ENCODE measurements at regions not wholly inside any gene's neighbourhood (a gene's known extent, or its start where the extent isn't known, plus 50 kb on each side); places are given as distances from the start of the nearest gene placed in this dataset.
"Not testable (repeated sequence)": the region's sequence is repeated elsewhere in the genome, so short reads cannot be mapped to it uniquely, and the experiment has no call there.

DNA sequence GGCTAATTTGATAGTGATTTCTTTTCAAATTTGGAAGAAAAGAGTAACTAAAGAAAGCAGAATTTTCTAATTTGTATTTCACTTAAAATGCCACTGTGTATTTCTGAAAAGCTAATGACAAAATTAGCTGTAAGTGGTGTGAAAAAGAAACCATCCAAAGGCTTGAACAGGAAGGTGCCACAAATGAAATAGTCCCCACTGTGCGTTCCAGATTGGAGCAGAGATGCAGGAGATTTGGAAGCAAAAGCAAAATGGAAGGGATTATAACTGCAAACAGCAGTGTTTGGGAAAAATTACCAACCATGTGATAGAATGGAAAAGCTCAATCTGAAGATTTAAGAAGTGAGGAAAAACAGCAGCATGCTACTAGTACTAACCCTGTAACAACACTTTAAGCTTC is 498.7 kb downstream of the SUCLG1 start:
- no peak for DNase-seq

- no peak for DNase-seq
These were observed 499.8 kb downstream of the SUCLG1 start for GRCh38 chr2:83959266-83959665.

DNA sequence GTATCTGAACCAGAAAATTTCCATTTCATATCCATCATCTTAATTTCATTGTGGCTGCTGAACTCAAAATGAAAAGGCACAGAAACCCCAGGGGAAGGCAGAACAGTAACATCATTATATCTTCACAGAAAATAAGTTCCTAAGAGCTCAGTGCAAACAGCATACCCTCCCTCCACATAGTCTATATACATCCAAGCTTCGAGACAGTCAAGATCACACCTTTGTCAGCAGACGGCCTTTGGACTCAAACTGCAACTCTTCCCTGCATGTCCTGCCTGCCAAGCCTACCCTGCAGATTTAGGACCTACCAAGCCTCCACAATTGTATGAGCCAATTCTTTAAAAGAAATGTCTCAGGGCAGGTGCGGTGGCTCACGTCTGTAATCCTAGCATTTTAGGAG is 502.1 kb downstream of the SUCLG1 start:
- no peak for DNase-seq

GRCh38 chr2:83953697-83954096 is 505.4 kb downstream of the SUCLG1 start:
- no peak for DNase-seq

- no peak for DNase-seq
These were observed 507.6 kb downstream of the SUCLG1 start for GRCh38 chr2:83951378-83951947.

- DNase-seq: no peak
These were observed 509.7 kb downstream of the SUCLG1 start for GRCh38 chr2:83949361-83949760.

DNA sequence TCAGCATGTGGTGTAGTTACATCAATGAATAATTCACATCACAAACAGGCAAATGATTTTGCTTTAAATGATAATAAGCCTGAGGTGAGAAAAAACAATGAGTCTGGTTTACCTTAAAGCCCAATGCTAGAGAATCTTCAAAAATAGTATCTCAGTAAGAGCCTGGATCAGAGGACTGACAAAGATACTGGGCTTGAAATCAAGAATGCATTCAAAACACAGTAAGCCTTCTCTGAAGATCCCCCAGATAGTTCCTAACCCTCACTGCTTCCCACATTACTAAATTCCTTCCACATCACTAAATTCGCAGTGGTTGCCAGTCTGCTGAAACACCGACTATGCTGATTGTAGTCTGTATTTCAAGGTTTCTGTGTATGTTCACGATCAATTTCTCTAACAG is 514.9 kb downstream of the SUCLG1 start:
- DNase-seq: no peak

- DNase-seq: no peak
These were observed 515.8 kb downstream of the SUCLG1 start for GRCh38 chr2:83943265-83943664.

DNA sequence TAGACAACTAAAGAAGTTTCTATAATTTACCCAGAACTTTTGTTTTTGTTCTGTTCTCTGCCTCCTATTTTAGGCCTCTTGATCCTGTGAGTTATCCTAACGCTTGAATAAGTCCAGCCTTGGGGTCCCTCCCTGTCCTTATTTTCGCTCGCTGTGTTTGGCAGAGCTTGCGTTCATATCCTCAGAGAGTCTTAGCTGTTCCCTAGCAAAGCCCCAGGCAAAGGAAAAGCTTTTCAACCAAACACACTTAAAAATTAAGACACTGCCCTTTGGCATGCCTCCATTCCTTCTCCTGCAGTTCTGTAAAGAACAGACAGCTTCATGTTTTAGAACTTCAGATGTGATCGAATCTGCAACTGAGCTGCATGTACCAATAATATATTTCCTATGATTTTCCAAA is 517.2 kb downstream of the SUCLG1 start:
- DNase-seq: no peak

DNA sequence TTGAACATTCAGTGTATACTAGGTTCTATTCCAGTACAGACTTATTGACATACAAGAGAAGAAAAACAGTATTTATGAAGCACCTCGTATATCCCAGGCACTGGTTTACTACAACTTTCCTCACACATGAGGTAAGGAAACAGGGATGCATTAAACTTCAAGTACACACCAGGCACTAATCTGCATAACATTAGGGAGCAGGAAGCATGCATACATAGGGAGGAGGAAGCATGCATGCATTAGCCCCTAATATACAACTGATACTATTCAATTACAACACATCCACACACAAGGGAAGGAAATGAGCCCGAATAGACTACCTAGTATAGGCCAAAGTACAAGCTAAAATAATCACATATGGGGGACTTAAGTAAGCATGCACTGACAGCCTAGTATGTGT is 525.3 kb downstream of the SUCLG1 start:
- DNase-seq: no peak

- DNase-seq: no peak
These were observed 535.5 kb downstream of the SUCLG1 start for GRCh38 chr2:83923531-83923930.

DNA sequence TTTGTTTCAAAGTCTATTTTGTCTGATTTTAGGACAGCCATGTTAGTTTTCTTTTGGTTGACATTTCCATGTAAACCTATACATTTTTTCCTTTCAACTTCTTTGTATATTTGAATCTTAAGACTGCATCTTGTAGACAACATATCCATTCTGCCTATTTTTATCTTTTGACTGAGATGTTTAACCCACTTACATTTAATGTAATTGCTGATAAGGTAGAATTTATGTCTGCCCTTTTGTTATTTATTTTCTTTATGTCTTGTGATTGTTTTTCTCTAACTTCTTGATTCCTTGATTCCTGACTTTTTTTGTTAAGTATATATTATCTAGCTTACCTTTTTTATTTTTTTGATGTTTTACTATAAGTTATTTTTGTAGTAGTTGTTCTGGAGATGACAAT is 542.5 kb downstream of the SUCLG1 start:
- no peak for DNase-seq

DNA sequence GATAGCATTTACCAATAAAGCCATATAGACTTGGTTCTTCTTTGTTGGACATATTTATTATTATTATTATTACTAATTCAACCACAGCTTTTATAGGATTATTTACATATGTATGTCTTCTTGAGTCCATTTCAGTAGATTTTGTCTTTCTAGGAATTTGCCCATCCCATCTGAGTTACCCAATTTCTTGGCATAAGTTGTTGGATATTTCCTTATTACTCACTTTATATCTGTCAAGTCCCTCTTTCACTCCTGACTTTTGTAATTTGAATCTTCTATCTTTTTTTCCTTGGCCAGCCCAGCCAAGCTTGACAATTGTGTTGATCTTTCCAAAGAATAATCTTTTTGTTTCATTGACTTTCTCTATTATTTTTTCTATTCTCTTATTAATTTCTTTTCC is 543.7 kb downstream of the SUCLG1 start:
- no peak for DNase-seq

GRCh38 chr2:83908750-83909149 is 550.3 kb downstream of the SUCLG1 start:
- DNase-seq: no peak

DNA sequence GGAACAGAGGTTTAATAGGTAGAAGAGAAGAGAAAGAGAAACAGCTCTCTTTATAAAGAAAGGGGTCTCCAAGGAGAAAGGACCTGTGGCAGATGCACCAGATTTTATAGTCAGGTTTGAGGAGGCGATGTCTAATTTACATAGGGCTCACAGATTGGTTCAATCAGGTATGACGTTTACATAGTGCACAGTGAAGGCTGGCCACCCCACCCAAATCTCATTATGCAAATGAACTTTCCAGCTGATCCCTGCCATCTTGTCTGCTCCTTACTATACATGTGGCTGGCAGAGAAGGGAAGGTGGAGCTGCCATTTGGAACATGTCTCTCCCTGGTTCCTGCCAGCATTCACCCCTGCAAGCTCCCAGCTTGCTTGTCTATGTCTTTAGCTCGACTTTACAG is 557.8 kb downstream of the SUCLG1 start:
- no peak for DNase-seq

GRCh38 chr2:83900862-83901261 is 558.2 kb downstream of the SUCLG1 start:
- no peak for DNase-seq

- DNase-seq: no peak
These were observed 559.8 kb downstream of the SUCLG1 start for GRCh38 chr2:83899271-83899670.

DNA sequence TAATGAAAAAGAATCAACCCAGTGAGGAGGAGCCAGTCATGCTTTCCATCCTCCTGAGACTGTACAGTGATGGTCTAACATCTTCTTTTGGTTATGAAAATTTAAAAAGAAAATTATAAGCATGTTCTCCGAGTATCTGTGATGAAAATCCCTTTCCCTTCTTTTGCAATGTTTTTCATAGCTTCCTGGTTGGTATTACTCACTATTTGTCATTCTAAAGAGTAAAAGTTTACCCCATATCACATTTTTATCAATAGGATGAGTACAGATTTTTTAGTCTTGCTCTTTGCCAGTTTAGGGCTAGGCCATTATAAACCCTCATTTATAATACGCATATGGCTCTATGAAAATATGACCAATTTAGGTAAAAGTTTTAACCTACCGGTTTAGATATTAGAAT is 564.1 kb downstream of the SUCLG1 start:
- no peak for DNase-seq

- DNase-seq: no peak
These were observed 571.3 kb downstream of the SUCLG1 start for GRCh38 chr2:83887757-83888156.

DNA sequence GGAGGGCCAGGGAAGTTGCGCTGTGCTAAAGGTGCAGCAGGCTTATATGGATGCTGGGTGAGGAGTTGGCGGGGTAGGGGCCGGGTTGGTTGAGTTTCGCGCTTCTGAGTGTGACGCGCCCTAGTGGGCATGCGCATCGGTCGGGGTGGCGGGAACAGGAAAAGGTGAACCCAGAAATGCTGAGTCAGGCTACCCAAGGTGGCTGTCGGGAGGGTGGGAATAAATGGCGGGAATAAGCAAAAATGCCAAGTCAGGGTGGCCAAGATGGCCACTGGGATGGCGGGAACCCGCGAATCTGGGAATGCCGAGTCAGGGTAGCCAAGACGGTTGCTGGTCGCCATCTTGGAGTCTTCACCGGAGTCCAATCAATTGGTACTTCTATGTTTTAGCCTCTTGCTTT is 580.0 kb downstream of the SUCLG1 start:
- no peak for DNase-seq

DNA sequence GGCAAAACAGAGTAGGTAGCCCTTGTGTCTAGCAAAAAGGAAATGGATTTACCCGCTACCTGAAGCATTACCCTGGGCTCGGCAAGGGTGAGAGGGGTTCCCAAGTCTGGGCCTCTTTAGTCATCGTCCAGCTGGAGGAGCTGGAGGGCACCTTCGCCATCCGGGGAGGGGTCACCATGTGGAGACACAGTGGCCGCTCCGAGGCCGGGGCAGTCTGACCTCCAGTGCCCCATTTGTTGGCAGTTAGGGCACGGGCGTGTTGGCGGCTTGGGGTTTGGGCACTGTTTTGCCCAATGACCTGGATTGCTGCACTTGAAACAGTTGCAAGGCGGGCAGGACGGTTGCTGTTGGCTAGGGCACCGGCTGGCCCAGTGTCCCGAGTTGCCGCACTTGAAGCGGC is 581.8 kb downstream of the SUCLG1 start:
- not testable (repeated sequence) for DNase-seq

GRCh38 chr2:83874712-83875430 is 584.2 kb downstream of the SUCLG1 start:
- no peak for DNase-seq

GRCh38 chr2:83874066-83874465 is 585.0 kb downstream of the SUCLG1 start:
- no peak for DNase-seq

GRCh38 chr2:83873110-83873509 is 586.0 kb downstream of the SUCLG1 start:
- no peak for DNase-seq

- no peak for DNase-seq
These were observed 592.9 kb downstream of the SUCLG1 start for GRCh38 chr2:83866211-83866610.

All from effector CD4-positive, alpha-beta T cell (primary cell).